NCI-H1694 treated with DMSO at 0.1 percent for 48 hours (cell line): ENCODE measurements at regions not wholly inside any gene's neighbourhood (a gene's known extent, or its start where the extent isn't known, plus 50 kb on each side); places are given as distances from the start of the nearest gene placed in this dataset.

Experiments used
- DNase-seq: peaks from one replicate; lab custom pipeline; 2025; lab: John Stamatoyannopoulos, UW

GRCh38 chr5:167143716-167144115 is 1147.7 kb upstream of the WWC1 start:
- no peak for DNase-seq

GRCh38 chr5:167145841-167146240 is 1145.6 kb upstream of the WWC1 start:
- DNase-seq, result no peak

- DNase-seq, result no peak
Measured at GRCh38 chr5:167147879-167148278, 1143.6 kb upstream of the WWC1 start.

- no peak for DNase-seq
Measured at GRCh38 chr5:167150661-167151060, 1140.8 kb upstream of the WWC1 start.

GRCh38 chr5:167152561-167152960 is 1138.9 kb upstream of the WWC1 start:
- DNase-seq, result no peak

- DNase-seq, result no peak
Measured at GRCh38 chr5:167155387-167156005, 1135.9 kb upstream of the WWC1 start.

- DNase-seq, result no peak
Measured at GRCh38 chr5:167156446-167156845, 1135.0 kb upstream of the WWC1 start.

- no peak for DNase-seq
Measured at GRCh38 chr5:167158588-167158987, 1132.9 kb upstream of the WWC1 start.

- no peak for DNase-seq
Measured at GRCh38 chr5:167160388-167160787, 1131.1 kb upstream of the WWC1 start.

- DNase-seq, result no peak
Measured at GRCh38 chr5:167166696-167167095, 1124.7 kb upstream of the WWC1 start.

GRCh38 chr5:167167191-167167795 is 1124.2 kb upstream of the WWC1 start:
- DNase-seq, result no peak

GRCh38 chr5:167168971-167169370 is 1122.5 kb upstream of the WWC1 start:
- DNase-seq, result no peak

GRCh38 chr5:167171056-167171455 is 1120.4 kb upstream of the WWC1 start:
- no peak for DNase-seq

GRCh38 chr5:167177736-167178135 is 1113.7 kb upstream of the WWC1 start:
- no peak for DNase-seq

GRCh38 chr5:167180906-167181305 is 1110.5 kb upstream of the WWC1 start:
- no peak for DNase-seq

GRCh38 chr5:167205881-167206280 is 1085.6 kb upstream of the WWC1 start:
- DNase-seq, result no peak

GRCh38 chr5:167207081-167207480 is 1084.4 kb upstream of the WWC1 start:
- DNase-seq, result no peak

- no peak for DNase-seq
Measured at GRCh38 chr5:167208911-167209310, 1082.5 kb upstream of the WWC1 start.

- no peak for DNase-seq
Measured at GRCh38 chr5:167217097-167217743, 1074.2 kb upstream of the WWC1 start.

- no peak for DNase-seq
Measured at GRCh38 chr5:167219298-167219697, 1072.1 kb upstream of the WWC1 start.

- DNase-seq, result no peak
Measured at GRCh38 chr5:167226386-167226785, 1065.1 kb upstream of the WWC1 start.

GRCh38 chr5:167228134-167228533 is 1063.3 kb upstream of the WWC1 start:
- DNase-seq, result no peak

GRCh38 chr5:167229751-167230150 is 1061.7 kb upstream of the WWC1 start:
- DNase-seq, result no peak

- no peak for DNase-seq
Measured at GRCh38 chr5:167230414-167230813, 1061.0 kb upstream of the WWC1 start.
